Ishikawa (cell line): ENCODE measurements at regions not wholly inside any gene's neighbourhood (a gene's known extent, or its start where the extent isn't known, plus 50 kb on each side); places are given as distances from the start of the nearest gene placed in this dataset.

Source experiments
- CEBPB ChIP-seq: IDR thresholded peaks from 2 replicates; pipeline ENCODE4 v1.6.1; 2012
- FOXM1 ChIP-seq: IDR thresholded peaks from 2 replicates; pipeline ENCODE4 v1.6.1; 2012; ENCODE audit warnings: low read depth, borderline replicate concordance
- MAX ChIP-seq: IDR thresholded peaks from 2 replicates; pipeline ENCODE4 v1.6.1; 2012
- NFIC ChIP-seq: IDR thresholded peaks from 2 replicates; pipeline ENCODE4 v1.6.1; 2012
- RAD21 ChIP-seq: IDR thresholded peaks from 2 replicates; pipeline ENCODE4 v1.6.1; 2012; ENCODE audit warnings: low read depth
- USF1 ChIP-seq: IDR thresholded peaks from 2 replicates; pipeline ENCODE4 v1.6.1; 2012

- TF ChIP-seq MAX (no peak), CEBPB (no peak), RAD21 (no peak), NFIC (no peak), USF1 (no peak), FOXM1 (no peak)
Measured at GRCh38 chr5:67903121-67903520, 312.4 kb upstream of the PIK3R1 start.
